ENCODE measurements at regions not wholly inside any gene's neighbourhood (a gene's known extent, or its start where the extent isn't known, plus 50 kb on each side); places are given as distances from the start of the nearest gene placed in this dataset.

DNA sequence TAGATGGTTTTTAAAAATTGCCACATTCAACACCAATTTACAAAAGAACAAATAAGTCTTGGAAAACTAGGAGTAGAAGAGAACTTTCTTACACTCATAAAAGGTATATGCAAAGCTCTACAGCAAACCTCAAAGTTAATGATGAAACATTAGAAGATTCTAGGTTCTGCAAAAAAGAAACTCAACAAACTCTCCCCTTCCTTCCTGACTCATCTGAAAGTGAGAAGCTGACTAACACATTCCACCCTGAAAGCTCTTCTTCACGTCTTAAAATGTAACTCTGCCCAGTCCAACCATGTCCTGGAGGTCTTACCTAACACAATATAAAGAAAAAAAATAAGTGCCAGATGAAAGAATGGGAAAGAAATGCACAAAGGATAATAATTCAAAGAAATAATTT is 218.9 kb upstream of the ISX start:
- peak; percentile 87 for DNase-seq

DNA sequence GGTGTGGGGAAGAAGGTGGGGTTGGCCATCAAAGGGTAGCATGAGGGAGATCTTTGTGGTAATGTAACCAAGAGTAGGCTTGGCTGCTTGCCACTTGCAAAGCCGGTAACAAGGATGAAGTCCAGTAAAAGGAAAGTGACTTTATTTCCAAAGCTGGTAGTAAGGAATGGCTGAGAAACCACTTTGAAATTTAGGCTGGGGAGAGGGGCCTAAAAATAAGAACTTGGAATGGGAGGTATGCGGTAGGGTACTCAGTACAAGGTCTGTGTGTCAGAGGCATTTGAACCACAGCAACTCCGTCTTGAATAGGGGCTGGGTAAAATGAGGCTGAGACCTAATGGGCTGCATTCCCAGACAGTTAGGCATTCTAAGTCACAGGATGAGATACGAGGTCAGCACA is 216.0 kb upstream of the ISX start:
- peak; percentile 92 for DNase-seq

DNA sequence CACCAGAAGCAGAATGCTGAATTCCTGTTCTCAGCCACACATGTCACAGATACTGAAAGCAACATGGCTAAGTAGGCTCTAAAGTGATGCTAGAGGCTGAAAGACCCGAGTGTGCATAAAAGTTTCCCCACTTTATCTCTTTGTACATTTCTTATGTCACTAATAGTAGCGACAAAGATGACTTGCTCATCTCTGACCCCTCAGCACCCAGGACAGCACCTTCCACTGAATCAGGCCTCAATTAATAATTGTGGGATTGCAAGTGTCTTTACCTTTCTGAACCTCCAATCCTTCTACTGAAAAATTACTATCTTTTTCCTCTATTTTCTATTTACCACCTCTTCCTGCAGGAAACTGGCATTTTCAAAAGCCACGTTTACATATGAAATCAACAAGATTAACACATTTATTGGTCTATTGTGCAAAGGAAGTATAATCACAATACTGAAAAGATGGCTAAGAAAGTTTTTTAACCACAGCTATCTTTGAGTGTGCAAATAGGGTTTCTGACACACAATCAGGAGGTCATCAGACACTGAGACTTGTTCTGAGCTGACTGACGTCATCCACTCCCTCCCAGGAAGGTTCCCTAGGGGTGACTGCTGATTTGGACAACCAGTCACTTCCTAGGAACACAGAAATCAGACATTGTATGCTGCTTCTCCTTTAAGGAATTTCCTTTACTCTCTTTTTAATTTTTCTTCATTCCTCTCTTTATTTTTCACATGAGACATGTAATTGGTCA is 213.9 kb upstream of the ISX start:
- no peak for DNase-seq

DNA sequence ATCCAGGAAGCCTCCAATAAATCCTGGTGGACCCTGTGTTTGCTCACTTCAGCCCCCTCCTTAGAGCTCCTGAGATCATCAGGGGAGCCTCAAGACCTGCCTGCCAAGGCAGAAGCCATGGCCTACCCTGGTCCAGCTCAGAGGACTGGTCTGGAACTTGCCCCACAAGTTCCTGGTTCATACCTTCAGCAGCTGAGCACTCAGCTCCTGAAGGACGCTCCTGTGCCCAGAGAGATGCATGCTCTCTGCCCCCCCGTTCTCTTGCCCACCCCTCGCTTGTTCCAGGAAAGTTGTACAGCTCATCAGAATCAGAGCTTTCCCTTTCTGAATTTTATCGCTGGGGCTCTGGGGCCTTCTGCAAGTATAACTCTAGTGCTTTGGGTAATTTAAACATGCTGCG is 210.5 kb upstream of the ISX start:
- no peak for DNase-seq

DNA sequence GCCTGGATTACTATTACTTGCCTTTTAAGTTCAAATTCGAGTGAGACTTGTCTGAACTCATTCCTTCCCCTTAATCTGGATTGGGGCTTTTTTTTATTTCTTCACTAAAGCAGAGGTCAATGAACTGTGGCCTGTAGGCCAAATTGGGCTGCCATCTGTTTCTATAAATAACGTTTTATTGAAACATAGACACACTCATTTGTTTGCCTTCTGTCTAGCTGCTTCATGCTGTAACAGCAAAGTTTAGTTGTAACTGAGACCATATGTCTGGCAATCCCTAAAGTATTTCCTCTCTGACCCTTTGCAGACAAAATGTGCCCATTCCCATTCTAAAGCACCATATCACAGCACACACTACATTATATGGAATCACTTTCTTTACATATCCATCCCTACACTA is 207.9 kb upstream of the ISX start:
- DNase-seq, result peak; percentile 55

DNA sequence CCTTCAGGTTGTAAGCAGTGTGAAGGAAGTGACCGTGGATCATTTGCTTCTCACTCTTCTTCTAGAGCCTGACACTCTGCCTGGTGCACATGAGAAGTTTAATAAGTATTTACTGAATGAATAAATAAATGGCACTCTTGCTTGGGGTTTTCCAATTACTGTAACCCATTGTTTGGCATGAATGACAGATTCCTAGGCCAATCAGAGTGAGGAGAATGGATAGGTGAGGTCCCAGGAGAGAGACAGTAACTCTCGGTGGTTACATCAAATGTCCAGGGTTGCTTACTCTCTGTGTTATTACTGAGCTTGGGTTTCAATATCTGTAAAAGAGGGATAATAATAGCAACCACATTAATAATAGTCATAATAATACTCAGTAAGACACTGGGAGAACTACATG is 204.2 kb upstream of the ISX start:
- no peak for DNase-seq

DNA sequence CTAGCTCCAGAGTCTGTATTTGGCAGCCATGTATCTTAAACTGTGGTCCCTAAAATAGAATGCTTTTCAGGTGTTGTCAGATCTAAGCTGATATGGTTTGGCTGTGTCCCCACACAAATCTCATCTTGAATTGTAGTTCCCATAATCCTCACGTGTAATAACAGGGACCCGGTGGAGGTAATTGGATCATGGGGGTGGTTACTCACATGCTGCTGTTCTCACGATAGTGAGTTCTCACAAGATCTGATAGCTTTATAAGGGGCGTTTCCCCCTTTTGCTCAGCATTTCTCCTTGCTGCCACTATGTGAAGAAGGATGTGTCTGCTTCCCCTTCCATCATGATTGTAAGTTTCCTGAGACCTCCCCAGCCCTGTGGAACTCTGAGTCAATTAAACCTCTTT is 199.9 kb upstream of the ISX start:
- no peak for DNase-seq

DNA sequence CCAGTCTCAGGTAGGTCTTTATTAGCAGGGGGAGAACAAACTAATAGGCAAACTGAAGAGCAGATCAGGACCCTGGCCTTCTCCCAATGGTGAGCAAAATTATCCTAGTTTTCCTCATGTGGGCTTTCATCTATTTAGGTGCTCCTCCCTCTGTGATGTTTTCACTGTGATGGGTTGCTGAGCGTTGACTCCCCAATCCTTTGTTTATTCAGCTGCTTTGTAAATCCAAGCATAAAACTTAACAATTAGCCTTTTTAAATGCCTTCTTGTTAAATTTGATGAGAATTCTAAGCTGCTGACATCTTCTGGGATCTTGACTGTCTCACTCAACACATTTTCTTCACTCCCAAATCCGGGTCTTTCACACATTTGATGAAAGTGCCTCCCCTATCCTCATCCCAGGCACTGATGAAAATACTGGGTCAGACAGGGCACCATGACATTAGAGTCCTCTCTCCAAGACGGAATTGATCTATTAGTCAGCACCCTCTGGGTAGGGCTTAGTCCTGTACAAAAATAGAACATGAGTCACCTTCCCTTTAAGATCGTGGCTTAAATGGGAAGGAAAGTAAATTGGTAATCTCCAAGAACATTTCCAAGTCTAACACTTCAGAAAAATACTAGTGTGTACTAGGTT is 199.3 kb upstream of the ISX start:
- peak; percentile 89 for DNase-seq

DNA sequence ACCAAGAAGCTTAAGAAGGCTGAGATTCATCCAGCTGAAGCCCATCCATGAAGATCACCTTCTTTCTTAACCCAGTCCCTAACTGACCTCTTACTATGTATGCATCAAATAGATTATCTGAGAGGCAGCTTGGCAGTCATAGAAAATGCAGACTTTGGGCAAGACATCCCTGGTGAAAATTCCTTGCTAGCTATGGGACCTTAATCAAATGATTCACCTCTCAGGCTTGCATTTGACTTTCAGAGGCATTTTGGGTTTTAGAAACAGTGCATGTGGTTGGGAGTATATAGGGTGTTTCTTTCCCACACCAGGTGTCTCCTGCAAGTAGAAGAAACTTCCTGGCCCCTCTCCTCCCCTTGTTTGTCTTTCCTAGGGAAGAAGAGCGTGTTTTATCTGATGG is 188.5 kb upstream of the ISX start:
- DNase-seq, result peak; percentile 93

DNA sequence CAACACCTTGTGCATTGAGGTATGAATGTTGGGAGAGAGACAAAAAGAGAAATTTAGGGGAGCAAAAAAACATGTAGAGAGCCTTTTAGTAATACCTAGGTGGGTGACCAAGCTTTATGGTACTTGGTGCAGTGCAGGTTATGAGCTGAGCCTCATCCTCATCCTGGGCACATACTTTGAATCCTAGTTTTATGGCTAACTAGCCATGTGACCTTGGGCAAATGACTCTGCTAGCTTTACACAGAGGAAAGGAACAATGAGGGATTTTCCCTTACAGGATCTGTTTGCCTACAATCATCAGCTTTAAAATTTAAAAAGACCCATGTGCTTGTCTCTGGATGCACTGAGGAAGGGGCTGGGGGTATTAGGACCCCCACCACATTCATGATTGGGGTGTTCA is 187.8 kb upstream of the ISX start:
- DNase-seq, result no peak

DNA sequence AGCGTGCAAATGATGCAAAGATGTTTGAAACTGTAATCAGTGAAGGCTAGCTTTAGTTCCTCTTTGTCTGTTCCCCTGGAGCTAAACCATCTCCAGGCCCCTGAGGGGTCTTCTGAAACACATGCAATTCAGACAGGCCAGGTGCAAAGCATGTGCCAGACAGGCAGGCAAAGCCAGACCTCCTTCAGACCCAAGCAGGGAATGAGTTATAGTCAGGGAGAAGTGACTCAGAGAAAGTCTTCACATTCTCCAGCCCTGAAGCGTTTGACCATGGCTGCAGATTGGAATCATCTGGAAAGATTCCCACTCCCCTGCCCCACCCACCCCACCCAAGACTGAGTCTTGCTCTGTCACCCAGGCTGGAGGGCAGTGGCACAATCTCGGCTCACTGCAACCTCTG is 187.0 kb upstream of the ISX start:
- peak; percentile 97 for DNase-seq

DNA sequence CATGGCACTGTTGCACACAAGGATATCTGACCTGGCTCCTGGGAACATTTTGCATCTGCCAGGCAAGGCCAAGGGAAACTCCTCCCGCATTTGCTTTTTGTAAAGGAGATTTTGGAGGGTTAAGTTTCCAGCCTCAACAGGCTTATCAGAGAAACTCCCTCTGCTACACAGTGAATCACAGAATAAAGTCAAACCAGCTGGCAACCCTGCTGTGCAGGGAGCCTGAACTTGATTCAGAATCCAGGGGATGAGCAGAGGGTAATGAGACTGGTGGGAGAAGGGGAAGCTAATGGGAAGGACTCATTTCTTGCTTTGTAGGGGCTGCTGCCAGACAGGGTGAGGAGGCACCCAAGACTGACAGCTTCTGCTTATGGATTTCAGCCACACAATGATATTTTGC is 185.3 kb upstream of the ISX start:
- DNase-seq, result peak; percentile 49

DNA sequence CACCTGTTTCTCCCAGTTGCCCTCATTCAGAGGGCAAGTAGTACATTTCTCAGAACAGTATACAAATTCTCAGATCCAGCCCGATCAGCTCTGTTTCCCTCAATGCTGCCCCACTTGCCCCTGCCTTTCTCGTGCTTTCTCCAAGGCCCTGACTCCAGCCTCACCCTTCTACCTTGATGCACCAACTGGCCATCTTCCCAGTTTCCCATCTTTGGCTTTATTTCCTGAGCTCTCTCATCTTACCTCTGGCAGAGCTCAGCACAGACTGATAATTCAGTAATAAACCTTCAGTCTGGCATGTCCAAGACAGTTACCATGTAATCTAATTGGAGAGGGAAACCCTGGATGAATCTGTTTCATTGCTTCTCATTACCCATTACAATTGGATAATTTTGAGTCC is 184.5 kb upstream of the ISX start:
- no peak for DNase-seq

DNA sequence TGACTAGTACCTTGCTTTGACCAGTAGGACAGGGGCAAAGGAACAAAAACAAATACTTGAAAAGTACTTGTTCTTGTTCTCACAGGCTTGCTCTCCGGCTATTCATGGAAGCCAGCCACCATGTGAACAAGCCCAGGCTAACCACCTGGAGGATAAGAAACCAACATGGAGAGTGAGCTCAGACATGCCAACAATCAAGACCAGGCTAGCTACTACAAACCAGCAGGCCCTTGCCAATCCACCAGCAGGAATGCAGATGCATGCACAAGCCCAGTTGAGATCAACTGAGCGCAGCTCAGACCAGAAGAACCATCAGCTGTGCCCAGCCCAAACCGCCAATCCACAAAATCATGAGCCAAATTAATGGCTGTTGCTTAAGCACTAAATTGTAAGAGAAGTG is 180.1 kb upstream of the ISX start:
- no peak for DNase-seq

DNA sequence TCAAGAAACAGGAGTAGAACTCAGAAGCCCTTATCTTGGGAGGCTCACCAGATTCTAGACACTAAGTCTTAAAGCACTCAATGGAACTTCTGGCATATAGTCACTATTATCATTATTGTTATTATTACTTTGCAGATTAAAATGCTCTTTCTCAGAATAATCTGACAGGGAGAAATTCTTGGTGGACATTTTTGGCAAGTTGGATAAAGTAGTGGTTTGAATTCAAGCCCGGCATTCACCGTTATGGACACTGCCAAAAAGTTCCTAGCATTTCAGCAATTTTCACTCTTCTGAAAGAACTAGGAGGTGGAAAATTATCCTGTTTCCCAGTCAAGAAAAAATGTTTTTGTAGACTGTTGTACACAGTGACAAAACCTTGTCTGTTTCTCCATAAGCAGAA is 179.6 kb upstream of the ISX start:
- DNase-seq, result peak; percentile 82

DNA sequence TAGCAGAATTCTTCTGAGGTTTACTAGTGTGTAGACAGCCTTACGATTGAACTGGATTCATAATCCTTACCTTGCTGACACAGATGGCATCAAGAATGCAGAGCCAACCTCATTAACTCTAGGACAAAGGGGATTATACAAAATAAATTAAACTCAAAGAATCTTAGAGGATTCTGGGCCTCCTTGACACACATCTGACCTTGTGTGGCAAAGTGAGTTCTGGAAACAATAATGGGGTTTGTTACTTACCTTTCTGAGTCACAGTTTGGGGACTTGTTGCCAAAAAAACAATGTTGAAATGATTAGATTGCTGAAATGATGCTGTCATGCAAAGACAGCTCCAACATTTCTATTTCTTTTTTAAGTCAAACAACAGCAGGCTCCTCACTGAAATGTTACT is 179.1 kb upstream of the ISX start:
- DNase-seq, result peak; percentile 81

DNA sequence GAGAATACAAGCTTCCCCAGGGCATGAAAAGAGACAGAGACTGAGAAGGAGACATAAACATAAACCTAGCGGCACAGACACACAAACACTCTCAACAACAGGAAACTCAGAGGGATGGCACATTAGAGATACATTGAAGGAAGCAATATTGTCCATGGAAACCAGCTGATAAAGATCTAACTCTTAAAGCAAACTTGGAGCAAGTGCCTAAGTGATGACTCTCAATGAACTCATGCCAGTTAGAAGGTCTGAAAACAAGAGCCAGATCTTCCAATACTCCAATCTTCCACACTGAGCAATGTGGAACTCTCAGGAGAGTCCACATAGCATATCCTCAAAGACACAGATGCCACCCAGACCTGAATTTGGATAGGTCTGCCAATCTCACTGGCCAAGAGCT is 168.8 kb upstream of the ISX start:
- peak; percentile 44 for DNase-seq

DNA sequence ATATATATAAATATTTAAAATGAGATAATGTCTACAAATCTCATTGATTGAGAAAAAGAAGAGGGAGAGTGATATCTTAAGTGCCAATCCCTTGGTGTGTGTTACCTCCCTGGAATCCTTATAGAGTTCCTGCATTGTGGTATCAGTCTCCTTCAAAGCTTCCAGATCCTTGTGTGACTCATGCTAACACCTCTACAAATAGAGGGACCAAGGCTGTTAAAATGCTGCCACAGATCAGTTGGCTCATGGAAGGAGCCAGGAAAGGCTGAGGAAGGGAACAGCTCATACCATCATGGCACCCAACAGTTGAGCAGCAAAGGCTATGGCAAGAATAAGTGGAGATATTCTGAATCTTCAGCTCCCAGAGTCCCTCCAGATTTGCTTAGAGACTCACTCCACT is 163.6 kb upstream of the ISX start:
- no peak for DNase-seq

DNA sequence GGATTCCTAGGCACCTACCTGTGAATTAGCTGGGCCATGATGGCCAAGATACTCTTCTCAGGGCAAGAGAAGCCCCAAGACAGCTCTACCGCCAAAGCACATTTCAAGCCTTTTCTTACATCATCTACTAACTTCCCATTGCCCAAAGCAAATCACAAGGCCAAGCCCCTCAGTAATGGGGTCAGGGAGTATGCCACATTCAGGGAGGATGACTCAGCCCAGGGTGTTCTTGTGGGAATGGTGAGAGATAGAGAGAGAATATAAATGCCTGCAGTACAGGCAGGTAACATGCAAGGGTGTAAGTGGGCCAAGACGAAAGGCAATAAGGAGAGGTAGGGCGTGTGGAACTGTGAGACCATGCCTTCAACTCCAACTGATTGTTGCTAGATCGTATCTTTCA is 162.5 kb upstream of the ISX start:
- DNase-seq, result no peak

DNA sequence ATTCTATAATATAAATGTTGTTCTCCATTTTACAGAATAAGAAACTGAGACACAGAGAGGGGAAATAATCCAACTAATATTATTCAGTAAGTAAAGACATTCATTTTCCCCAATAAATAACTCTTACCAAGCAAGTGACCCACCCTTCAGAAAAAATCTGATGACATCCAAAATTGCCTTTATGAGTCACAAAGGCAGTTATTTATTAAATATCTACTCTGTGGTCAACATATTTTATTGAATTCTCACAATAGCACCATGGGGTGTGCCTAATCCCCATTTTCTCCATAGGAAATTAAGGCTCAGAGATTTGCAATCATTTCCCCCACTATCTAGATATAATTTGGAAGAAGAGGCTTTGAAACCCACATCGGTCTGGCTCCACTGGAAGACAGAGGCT is 161.5 kb upstream of the ISX start:
- DNase-seq, result peak; percentile 48

DNA sequence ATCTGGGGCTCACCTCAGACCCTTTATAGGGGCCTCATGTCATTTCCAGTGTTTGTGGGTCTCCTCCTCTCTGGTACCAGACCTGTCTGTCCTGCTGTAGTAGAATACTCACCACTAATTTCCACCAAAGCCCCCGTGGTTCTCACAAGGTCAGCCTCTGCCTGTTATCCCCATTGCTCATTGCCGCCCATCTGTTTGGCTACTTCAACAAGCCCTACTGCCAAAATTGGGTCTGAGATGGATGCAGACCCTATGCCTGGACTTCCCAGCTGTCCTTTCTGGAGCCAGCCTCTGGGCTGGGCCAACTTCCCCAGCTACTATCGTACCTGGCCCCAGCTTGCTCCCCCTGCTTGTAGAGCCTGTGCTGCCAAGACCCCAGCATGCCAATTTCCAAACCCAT is 152.1 kb upstream of the ISX start:
- no peak for DNase-seq

DNA sequence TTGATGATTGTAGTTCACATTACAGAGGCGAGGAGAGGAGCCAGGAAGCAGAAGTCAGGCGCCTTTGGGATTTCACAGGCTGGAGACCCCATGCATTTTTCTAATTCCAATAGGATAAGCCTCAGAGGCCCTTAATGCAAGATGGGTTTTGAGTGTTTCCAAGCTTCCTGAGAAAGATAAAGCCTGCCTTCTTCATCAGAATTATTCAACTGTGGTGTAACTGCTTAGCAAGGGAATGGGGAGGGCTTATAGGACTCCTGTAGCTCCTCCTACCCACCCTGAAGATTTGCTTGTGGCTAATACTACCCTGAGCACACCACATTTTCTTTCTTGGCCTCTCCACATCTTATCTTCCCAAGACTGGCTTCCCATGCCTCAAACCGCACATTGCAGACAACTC is 151.1 kb upstream of the ISX start:
- peak; percentile 87 for DNase-seq

DNA sequence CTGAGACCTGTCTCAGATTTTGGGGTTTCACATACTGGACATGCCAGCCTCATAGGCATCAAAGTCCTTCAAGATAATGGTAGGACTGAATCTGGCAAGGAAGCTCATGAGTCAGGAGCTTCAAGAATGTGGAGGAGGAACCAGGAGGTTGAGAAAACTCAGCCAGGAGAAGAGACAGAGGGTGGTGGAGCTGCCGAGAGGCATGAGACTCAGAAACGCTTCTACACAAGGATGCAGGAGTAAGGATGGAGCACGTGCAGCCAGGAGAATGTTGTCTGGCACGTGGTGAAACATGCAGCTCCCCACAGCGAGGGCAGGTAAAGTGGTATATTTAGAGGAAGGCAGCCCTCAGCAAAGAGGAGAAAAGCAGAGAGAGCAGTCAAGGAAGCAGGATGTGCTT is 148.7 kb upstream of the ISX start:
- DNase-seq, result peak; percentile 60

DNA sequence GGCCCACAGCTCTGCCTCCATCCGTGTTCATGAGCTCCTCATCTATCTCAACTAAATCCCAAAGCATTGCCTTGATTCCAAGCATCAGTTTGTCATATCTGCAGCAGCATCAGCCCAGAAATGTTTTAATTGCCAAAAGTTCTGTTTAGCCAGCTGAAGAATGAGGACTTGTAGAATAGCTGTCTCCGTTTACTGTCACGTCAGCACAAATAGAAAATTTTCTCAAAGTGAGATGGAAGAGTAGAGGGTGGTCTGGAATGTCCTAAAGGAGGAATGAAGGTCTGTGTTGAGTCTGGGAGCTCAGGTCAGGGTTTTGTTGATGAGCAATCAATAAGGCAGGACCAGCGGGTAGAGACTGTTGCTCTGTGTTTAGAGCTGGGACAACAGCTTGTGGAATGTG is 134.9 kb upstream of the ISX start:
- no peak for DNase-seq

DNA sequence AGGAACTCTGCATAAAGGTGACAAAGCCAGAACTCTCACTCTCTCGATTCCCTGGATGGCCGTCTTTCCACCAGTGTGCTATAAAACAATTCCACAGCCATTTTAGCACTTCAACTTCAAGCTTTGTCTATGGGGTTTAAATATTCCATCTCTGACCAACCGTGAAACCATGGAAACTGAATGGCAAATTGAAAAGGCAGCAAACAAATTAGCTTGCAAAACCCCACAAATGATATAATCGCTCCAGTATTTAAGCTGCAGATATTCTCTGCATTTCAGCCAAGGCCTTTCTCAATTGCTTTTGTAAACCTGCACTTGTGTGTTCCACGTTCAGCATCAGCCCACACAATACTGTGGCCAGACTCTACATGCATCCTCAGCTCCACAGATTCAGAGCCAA is 131.7 kb upstream of the ISX start:
- no peak for DNase-seq
